HUES48 (cell line): ENCODE measurements at regions not wholly inside any gene's neighbourhood (a gene's known extent, or its start where the extent isn't known, plus 50 kb on each side); places are given as distances from the start of the nearest gene placed in this dataset.
"Not testable (repeated sequence)": the region's sequence is repeated elsewhere in the genome, so short reads cannot be mapped to it uniquely, and the experiment has no call there.

Source experiments
- H3K27ac ChIP-seq: one replicate; pipeline ENCODE4 v1.7.0; 2013; ENCODE audit warnings: low read depth, low read length, inconsistent platforms
- H3K27me3 ChIP-seq: 2 replicates; pipeline ENCODE4 v1.6.1; 2013; ENCODE audit warnings: mild to moderate bottlenecking, low read length; ENCODE audit not compliant: control insufficient read depth, insufficient read depth
- H3K36me3 ChIP-seq: 2 replicates; pipeline ENCODE4 v1.6.1; 2013; ENCODE audit warnings: low read length; ENCODE audit not compliant: control insufficient read depth, insufficient read depth
- H3K4me1 ChIP-seq: 2 replicates; pipeline ENCODE4 v1.6.1; 2013; ENCODE audit warnings: mild to moderate bottlenecking, low read length; ENCODE audit not compliant: control insufficient read depth, insufficient read depth
- H3K4me3 ChIP-seq: 2 replicates; pipeline ENCODE4 v1.5.1; 2013; ENCODE audit warnings: mild to moderate bottlenecking, low read depth, low read length
- H3K9ac ChIP-seq: 2 replicates; pipeline ENCODE4 v1.6.1; 2013; ENCODE audit warnings: mild to moderate bottlenecking, low read depth, low read length, moderate library complexity
- H3K9me3 ChIP-seq: 2 replicates; pipeline ENCODE4 v1.6.1; 2013; ENCODE audit warnings: low read length; ENCODE audit not compliant: control insufficient read depth, insufficient read depth

- Histone ChIP-seq H3K4me1 (peaks cover 3% of the 10 kb centered on the region; the same call in 1 of the 2 replicates), H3K27ac (no peak overlapping the region), H3K27me3 (no peaks in the 10 kb centered on the region), H3K9me3 (no peaks in the 10 kb centered on the region), H3K9ac (no peak overlapping the region), H3K36me3 (no peaks in the 10 kb centered on the region), H3K4me3 (no peak overlapping the region)
Observed at GRCh38 chr1:37353871-37354270, 120.5 kb upstream of the ZC3H12A start.

GRCh38 chr1:37354876-37355650, 119.3 kb upstream of the ZC3H12A start:
- no peaks in the 10 kb centered on the region for H3K27me3 ChIP-seq
- peaks cover 3% of the 10 kb centered on the region; the same call in 1 of the 2 replicates for H3K4me1 ChIP-seq
- H3K4me3 ChIP-seq = no peak overlapping the region
- H3K27ac ChIP-seq = no peak overlapping the region
- H3K9ac ChIP-seq = no peak overlapping the region
- no peaks in the 10 kb centered on the region for H3K9me3 ChIP-seq
- H3K36me3 ChIP-seq = no peaks in the 10 kb centered on the region

- H3K9ac ChIP-seq = no peak overlapping the region
- H3K4me1 ChIP-seq = peaks cover 14% of the 10 kb centered on the region
- no peaks in the 10 kb centered on the region for H3K9me3 ChIP-seq
- H3K27me3 ChIP-seq = no peaks in the 10 kb centered on the region
- H3K4me3 ChIP-seq = no peak overlapping the region
- no peaks in the 10 kb centered on the region for H3K36me3 ChIP-seq
- H3K27ac ChIP-seq = no peak overlapping the region
Observed at GRCh38 chr1:37358992-37359391, 115.4 kb upstream of the ZC3H12A start.

GRCh38 chr1:37360011-37360410, 114.4 kb upstream of the ZC3H12A start:
- no peaks in the 10 kb centered on the region for H3K27me3 ChIP-seq
- H3K9me3 ChIP-seq = no peaks in the 10 kb centered on the region
- no peaks in the 10 kb centered on the region for H3K36me3 ChIP-seq
- H3K4me1 ChIP-seq = peaks cover 14% of the 10 kb centered on the region
- H3K9ac ChIP-seq = no peak overlapping the region
- H3K4me3 ChIP-seq = no peak overlapping the region
- H3K27ac ChIP-seq = no peak overlapping the region

- no peaks in the 10 kb centered on the region for H3K9me3 ChIP-seq
- no peak overlapping the region for H3K9ac ChIP-seq
- H3K27me3 ChIP-seq = no peaks in the 10 kb centered on the region
- peaks cover 14% of the 10 kb centered on the region for H3K4me1 ChIP-seq
- peak overlapping the region; percentile 13; the same call in 1 of the 2 replicates for H3K4me3 ChIP-seq
- H3K27ac ChIP-seq = no peak overlapping the region
- no peaks in the 10 kb centered on the region for H3K36me3 ChIP-seq
Observed at GRCh38 chr1:37362594-37363385, 111.6 kb upstream of the ZC3H12A start.

GRCh38 chr1:37363535-37363934, 110.8 kb upstream of the ZC3H12A start:
- no peak overlapping the region for H3K9ac ChIP-seq
- no peaks in the 10 kb centered on the region for H3K36me3 ChIP-seq
- H3K4me3 ChIP-seq = no peak overlapping the region
- no peak overlapping the region for H3K27ac ChIP-seq
- H3K4me1 ChIP-seq = peaks cover 14% of the 10 kb centered on the region
- H3K27me3 ChIP-seq = no peaks in the 10 kb centered on the region
- H3K9me3 ChIP-seq = no peaks in the 10 kb centered on the region

- H3K9ac ChIP-seq, H3K27ac ChIP-seq, H3K36me3 ChIP-seq, H3K27me3 ChIP-seq, H3K4me3 ChIP-seq, H3K4me1 ChIP-seq, H3K9me3 ChIP-seq: not testable (repeated sequence)
Observed at GRCh38 chr1:37368665-37369315, 105.6 kb upstream of the ZC3H12A start.

- no peaks in the 10 kb centered on the region for H3K9me3 ChIP-seq
- no peaks in the 10 kb centered on the region for H3K27me3 ChIP-seq
- H3K27ac ChIP-seq = no peak overlapping the region
- H3K4me1 ChIP-seq = no peaks in the 10 kb centered on the region
- H3K4me3 ChIP-seq = no peak overlapping the region
- H3K36me3 ChIP-seq = no peaks in the 10 kb centered on the region
- H3K9ac ChIP-seq = no peak overlapping the region
Observed at GRCh38 chr1:37372302-37372701, 102.1 kb upstream of the ZC3H12A start.

GRCh38 chr1:37372711-37373110, 101.7 kb upstream of the ZC3H12A start:
- Histone ChIP-seq H3K36me3 (no peaks in the 10 kb centered on the region), H3K9me3 (no peaks in the 10 kb centered on the region), H3K9ac (no peak overlapping the region), H3K4me3 (no peak overlapping the region), H3K4me1 (no peaks in the 10 kb centered on the region), H3K27ac (no peak overlapping the region), H3K27me3 (no peaks in the 10 kb centered on the region)

- H3K36me3 ChIP-seq = no peaks in the 10 kb centered on the region
- no peak overlapping the region for H3K4me3 ChIP-seq
- no peaks in the 10 kb centered on the region for H3K4me1 ChIP-seq
- H3K27ac ChIP-seq = no peak overlapping the region
- no peak overlapping the region for H3K9ac ChIP-seq
- no peaks in the 10 kb centered on the region for H3K27me3 ChIP-seq
- H3K9me3 ChIP-seq = no peaks in the 10 kb centered on the region
Observed at GRCh38 chr1:37373413-37373812, 101.0 kb upstream of the ZC3H12A start.

- H3K4me3 ChIP-seq, H3K36me3 ChIP-seq, H3K9ac ChIP-seq, H3K4me1 ChIP-seq, H3K27ac ChIP-seq, H3K9me3 ChIP-seq, H3K27me3 ChIP-seq: not testable (repeated sequence)
Observed at GRCh38 chr1:37380546-37380945, 93.8 kb upstream of the ZC3H12A start.
